ENCODE measurements at regions not wholly inside any gene's neighbourhood (a gene's known extent, or its start where the extent isn't known, plus 50 kb on each side); places are given as distances from the start of the nearest gene placed in this dataset.

GRCh38 chr10:76686201-76686600, 951.4 kb downstream of the KCNMA1 start:
- TF ChIP-seq CTCF (conservative IDR thresholded peaks at IDR 0.05 in 1 of 2, IDR thresholded peaks at IDR 0.05 in 1 of 2; ENCODE audit: low read depth in 1 of 2, low read length in 2 of 2) (no peak), EZH2 (IDR thresholded peaks at IDR 0.05; ENCODE audit: low read length, missing control alignments) (no peak)
